Activated CD8-positive, alpha-beta memory T cell treated with anti-CD3 and anti-CD28 coated beads for 48 hours (primary cell): ENCODE measurements at regions not wholly inside any gene's neighbourhood (a gene's known extent, or its start where the extent isn't known, plus 50 kb on each side); places are given as distances from the start of the nearest gene placed in this dataset.
"Not testable (repeated sequence)": the region's sequence is repeated elsewhere in the genome, so short reads cannot be mapped to it uniquely, and the experiment has no call there.

Source experiments
- DNase-seq, 3 experiments: peaks; one replicate each; pipeline ENCODE4 v3.0.0-alpha.2; 2020; ENCODE audit warnings: low read depth in 2 of 3, low spot score in 2 of 3

- no peak for DNase-seq
These were observed 96.1 kb upstream of the IFNG-AS1 start for GRCh38 chr12:67893022-67893580.

DNA sequence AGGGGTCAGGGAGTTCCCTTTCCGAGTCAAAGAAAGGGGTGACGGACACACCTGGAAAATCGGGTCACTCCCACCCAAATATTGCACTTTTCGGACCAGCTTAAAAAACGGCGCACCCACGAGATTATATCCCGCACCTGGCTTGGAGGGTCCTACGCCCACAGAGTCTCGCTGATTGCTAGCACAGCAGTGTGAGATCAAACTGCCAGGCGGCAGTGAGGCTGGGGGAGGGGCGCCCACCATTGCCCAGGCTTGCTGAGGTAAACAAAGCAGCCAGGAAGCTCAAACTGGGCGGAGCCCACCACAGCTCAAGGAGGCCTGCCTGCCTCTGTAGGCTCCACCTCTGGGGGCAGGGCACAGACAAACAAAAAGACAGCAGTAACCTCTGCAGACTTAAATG, 88.8 kb upstream of the IFNG-AS1 start:
- DNase-seq = not testable (repeated sequence)

DNA sequence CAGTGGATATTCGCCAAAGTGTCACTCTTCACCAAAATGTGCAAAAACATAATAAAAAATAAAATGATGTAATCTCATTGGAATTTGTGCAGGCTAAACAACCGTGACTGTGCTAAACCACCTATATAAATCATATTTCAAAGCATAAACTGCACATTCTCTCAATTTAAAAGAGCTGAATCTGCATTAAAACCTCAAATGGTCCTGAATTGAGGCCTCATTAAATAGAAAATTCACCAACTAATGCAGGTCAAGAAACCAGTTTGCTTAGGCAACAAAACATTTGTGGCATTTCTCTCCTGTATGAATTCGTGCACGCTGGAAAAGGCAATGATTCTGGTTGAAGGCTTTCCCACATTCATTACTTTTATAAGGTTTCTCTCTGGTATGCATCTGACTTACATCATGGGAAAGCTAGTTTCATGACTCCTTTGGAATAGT, 80.1 kb upstream of the IFNG-AS1 start:
- DNase-seq = no peak

GRCh38 chr12:67909681-67910080, 79.6 kb upstream of the IFNG-AS1 start:
- no peak for DNase-seq

- no peak for DNase-seq
These were observed 78.6 kb upstream of the IFNG-AS1 start for GRCh38 chr12:67910360-67911274.

- DNase-seq = no peak
These were observed 78.0 kb upstream of the IFNG-AS1 start for GRCh38 chr12:67911275-67911600.

GRCh38 chr12:67911789-67912188, 77.5 kb upstream of the IFNG-AS1 start:
- no peak for DNase-seq

DNA sequence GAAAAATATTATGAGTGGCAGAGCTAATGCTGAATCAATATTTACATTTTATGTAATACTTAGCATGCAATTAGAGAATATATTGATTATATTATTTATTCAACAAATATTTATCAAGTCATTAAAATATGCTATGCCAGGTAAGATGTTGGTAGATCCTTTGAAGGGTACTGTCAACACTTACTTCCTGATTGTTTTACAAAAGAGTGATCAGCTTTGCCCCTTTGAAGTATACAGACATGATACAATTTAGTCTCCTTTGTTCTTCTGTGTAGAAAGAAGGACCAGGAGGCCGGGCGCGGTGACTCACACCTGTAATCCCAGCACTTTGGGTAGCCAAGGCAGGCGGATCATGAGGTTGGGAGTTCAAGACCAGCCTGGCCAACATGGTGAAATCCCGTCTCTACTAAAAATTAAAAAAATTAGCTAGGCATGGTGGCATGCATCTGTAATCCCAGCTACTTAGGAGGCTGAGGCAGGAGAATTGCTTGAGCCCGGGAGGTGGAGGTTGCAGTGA, 73.9 kb upstream of the IFNG-AS1 start:
- no peak for DNase-seq

- DNase-seq = no peak
These were observed 72.8 kb upstream of the IFNG-AS1 start for GRCh38 chr12:67916266-67916970.

GRCh38 chr12:67917811-67918210, 71.4 kb upstream of the IFNG-AS1 start:
- no peak for DNase-seq

- no peak for DNase-seq
These were observed 70.8 kb upstream of the IFNG-AS1 start for GRCh38 chr12:67918441-67918840.

DNA sequence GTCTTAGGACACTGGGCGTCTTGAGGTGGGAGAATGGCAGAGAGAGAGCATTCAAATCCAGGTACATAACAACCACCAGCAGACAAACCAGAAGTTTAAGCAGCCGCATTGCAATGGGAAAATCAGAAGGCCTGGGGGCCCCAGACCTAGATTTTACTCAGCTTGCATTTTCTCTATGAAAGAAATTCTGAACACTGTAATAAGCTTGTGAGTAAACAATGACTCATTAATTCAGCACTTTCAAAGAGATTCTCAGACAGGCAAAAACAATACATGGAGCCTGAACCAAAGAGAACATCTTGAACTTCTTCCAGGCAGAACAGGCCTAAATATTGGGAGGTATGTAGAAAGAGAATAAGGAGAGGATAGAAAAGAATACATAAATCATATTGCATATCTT, 69.8 kb upstream of the IFNG-AS1 start:
- DNase-seq = no peak

DNA sequence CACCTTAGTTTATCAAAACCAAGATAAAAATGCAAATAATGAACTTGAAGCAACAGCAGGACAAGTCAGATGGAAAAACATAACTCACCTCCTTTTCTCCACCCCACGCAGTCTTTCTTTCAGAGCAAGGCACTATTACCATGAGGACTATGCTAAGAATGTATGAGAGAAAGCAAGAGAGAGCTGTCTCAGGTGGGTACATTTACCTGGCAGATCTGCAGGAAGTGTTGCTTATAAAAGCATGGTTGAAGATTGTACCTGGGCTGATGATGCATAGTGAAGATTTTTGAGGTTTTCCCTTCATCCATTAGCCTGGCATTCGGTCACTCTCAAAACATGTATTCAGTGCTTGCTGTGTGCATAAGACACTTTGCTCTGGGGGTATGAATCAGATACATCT, 68.8 kb upstream of the IFNG-AS1 start:
- DNase-seq = no peak

GRCh38 chr12:67921286-67921685, 68.0 kb upstream of the IFNG-AS1 start:
- DNase-seq = no peak

DNA sequence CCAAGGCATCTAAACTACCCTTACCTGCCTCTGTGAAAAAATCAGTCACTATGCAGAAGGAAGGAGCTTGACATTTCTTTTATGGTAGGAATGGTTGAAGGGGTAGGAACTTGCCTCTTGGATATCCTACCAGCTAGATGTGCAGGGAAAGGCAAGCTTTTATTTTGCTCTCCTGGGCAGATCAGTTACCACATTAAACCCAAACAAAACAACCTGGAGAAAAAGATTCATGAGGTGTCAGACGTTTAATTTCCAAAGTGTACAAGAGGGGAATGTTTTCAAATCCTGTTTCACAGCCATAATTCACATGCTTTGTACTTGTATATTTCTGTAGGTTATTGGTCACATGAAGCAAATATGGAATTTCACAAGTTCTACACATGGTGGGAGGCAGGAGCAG, 67.0 kb upstream of the IFNG-AS1 start:
- DNase-seq = no peak

DNA sequence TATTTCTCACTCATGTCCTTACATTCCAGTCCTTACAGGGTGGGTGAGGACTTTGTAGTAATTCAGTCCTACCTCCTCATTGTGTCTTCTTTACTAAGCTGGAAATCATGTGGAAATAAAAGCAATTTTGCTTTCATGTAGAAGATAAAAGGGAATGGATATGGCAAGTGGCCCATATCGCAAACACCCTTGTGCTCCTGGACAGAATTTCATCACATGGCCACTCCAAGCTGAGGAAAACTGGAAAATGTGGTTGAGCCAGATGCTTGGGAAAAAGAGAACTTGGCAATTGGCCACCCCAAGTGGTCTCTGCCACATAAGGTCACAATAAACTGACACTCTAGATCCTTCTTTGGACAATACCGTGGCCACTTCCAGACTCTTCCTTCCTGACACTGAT, 64.2 kb upstream of the IFNG-AS1 start:
- DNase-seq = no peak

- no peak for DNase-seq
These were observed 63.7 kb upstream of the IFNG-AS1 start for GRCh38 chr12:67925552-67925951.

- no peak for DNase-seq
These were observed 63.2 kb upstream of the IFNG-AS1 start for GRCh38 chr12:67926063-67926462.

- no peak for DNase-seq
These were observed 61.9 kb upstream of the IFNG-AS1 start for GRCh38 chr12:67927324-67927723.

GRCh38 chr12:67927815-67928214, 61.4 kb upstream of the IFNG-AS1 start:
- no peak for DNase-seq

- no peak for DNase-seq
These were observed 60.4 kb upstream of the IFNG-AS1 start for GRCh38 chr12:67928621-67929383.
